DMS53 treated with DMSO at 0.1 percent for 48 hours (cell line): ENCODE measurements at regions not wholly inside any gene's neighbourhood (a gene's known extent, or its start where the extent isn't known, plus 50 kb on each side); places are given as distances from the start of the nearest gene placed in this dataset.
"Not testable (repeated sequence)": the region's sequence is repeated elsewhere in the genome, so short reads cannot be mapped to it uniquely, and the experiment has no call there.

ENCODE experiments used
- DNase-seq: peaks from one replicate; lab custom pipeline; 2025; ENCODE audit not compliant: unreplicated experiment; lab: John Stamatoyannopoulos, UW

DNA sequence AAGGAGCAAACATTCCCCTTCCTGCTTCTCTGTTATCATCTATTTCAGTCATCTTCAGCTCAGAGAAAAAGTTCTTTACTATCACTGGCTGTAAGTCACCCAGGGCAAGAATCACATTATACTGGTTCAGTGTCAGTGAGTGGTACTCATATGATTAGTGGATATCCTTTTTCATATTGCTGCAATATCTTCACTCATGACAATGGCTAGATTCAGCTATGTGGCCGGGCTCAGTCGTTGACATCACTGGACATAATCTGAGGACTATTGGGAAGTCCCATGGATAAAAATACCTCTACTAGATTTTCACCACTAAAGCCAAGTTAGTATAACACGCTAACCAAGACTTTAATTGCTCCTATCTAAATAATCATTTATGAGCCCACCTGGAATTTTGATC, 91.3 kb upstream of the UBE2E2 start:
- no peak for DNase-seq

DNA sequence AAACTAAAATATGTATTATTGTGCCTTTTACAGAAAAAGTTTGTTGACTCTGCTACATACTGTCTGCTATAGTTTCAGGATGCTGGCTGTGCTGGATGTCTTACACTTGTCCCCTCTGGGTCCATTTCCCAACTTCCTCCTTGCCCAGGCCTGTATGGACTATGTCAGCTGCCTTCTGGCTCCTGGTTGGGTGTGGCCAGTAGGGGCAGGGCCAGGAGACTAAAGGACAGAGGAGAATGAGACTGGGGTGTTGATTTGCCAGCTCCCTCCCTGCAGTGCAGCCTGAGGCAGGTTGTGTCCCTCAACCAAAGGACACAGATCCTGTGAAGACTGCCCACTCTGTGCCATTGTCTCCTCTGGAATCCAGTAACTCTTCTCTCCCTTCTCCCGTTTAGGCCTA, 90.6 kb upstream of the UBE2E2 start:
- DNase-seq = no peak

DNA sequence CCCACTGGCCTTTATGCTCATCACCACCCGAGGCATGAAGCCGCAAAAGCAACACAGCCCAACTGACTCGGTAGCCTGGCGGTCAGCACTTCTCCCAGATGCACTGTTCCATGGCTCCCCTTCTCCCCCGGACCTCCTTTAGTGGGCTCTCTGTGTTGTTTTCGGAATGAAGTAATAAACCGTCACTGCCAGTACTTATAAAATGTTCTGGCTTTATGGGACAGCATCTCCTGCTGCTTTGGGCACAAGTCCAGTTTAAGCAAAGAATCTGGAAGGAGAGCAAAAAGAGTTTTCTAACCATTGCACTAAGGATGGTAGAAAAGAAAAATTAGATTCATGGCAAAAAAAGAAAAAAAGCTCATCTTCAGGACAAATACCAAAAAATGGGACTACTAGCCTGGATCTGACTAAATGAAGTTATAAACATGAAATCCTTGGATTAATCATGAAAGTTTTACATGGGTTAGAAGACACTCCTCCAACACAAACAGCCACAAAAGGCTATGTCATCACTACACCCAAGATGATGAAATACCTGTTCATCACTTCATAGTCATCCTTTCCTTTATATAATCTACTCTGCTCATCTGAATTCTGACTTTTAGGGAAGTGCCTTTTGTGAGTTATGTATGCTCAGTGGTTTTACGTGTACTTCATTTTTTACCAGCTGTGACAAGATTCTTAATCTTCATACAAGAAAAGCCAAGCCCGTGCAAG, 89.5 kb upstream of the UBE2E2 start:
- DNase-seq = no peak

DNA sequence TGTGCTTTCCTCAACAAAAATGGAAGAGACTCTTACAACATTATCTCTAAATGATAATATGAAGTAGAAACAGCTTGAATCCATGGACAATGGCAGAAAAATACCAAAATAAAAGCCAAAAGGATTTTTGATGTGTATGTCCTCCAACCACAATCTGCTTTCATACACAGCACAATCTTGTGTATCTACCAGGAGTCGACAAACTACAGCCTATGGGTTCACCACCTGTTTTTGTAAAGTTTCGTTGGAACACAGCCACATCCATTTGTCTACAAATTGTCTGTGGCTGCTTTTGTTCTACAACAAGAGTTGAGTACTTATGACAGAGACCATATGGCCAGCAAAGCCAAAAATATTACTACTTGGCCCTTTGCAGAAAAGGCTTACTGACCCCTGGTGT, 88.7 kb upstream of the UBE2E2 start:
- DNase-seq = no peak

DNA sequence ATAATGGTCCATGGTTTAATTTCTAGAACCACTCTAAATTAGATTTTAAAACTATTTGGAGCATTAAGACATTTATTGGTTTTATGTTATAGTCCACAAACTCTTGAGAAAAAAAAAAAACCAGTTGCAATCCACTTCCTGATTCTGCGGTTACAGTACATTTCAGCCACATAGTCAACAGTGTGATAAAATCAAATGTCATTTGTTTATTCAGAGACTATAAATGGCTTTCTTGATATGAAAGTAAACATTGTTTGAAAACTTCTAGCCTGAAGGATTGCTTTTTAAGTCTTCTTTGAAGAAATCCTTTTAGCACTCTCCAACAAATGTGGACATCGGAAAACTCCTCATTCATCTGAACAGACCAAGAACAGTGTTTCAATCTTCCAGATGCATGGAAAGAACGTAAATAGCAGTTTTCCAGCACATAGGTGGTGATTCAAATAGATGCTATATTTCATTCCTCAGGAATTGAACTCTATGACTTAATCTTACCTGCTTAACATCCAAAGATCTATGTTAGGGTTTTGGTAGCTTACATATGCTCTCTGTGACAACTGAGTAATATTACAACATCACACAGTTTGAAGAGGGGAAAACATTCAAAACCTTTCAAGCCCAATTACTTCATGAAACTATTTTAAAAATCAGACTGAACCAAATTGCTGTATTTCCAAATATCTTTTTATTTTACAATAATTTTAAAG, 87.8 kb upstream of the UBE2E2 start:
- DNase-seq = no peak

DNA sequence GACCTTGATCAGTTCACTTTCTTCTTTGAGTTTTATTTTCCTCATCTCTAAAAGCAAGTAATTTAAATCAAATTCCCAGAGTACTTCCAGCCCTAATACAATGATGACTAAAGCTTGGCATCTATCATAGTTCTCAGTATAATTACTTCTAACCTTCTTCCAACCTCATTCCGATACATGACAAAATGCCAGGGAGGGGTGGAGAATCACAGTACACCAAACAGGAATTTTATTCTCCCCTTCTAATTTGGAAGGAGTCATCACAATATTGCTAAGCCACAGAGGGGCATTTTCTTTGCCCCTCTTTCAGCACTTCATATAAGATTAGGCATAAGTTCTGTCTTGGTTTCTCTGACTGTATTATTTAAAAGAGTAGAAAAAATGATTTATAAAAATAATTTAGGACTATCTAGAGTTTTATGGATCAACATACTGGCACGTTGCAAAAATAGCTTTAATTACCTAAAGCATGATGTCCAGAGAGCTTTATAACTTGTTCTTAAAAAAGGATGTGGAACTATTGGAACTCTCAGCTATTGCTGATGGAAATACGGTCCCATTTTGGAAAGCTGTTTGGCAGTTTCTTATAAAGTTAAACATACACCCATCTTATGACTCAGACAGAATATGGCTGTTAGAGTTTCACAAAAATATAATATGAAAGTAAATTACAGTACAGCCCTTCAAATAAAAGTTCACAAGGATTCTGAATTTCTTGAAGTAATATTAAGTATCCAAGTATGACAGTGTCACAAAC, 86.9 kb upstream of the UBE2E2 start:
- DNase-seq = no peak

DNA sequence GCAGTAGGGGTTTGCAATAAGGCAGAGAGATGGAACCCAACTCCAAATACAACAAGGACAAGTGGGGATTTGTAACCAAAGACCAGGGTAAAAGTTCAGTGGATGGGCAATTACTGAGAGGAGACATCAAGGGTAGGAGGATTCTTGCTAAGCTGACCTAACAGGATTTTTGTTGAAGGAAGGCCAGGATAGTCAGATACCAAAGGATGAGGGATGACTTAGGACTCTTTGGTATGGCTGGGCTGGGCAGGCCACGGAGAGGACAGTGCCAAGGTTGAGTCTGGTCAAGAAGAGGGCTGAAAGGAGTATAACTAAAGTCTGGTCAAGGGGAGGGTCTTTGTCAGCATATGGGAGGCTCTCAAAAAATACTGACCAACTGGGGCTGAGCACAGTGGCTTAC, 85.3 kb upstream of the UBE2E2 start:
- no peak for DNase-seq

DNA sequence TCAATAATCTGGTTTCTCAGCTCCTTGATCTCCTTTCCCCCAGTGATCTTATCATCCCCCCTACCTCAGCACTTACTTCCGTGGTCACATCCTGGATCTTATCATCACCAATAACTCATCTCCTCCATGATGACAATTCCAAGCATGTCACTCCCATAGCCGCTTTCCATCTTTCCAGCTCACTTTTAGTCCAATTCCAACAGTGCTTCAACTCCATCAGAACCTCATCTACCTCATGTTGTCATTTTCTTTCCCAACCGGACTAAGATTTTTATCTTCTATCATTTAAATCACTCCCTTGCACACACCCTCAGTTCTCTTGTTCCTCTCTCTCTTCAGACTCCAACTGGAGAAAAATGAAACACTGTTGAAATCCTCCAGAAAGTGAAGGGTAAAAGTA, 75.9 kb upstream of the UBE2E2 start:
- DNase-seq = no peak

DNA sequence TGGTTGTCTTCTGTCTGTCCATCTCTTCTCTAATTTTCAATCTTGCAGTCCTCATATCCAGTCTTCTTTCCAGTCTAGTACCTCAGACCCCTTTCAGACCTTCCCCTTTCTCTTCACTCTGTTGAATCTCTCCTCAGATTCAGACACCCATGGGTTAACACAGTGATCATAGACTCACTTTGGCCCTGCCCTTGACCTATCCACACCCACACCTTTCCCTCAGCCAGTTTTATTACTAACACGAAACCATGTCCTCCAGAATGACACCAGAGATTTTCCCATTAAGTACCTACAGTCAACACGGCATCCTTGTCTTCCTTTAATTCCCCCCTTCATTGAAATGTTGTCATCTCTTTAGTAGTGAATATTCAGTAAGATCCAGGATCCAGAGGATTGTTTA, 74.5 kb upstream of the UBE2E2 start:
- DNase-seq = no peak

DNA sequence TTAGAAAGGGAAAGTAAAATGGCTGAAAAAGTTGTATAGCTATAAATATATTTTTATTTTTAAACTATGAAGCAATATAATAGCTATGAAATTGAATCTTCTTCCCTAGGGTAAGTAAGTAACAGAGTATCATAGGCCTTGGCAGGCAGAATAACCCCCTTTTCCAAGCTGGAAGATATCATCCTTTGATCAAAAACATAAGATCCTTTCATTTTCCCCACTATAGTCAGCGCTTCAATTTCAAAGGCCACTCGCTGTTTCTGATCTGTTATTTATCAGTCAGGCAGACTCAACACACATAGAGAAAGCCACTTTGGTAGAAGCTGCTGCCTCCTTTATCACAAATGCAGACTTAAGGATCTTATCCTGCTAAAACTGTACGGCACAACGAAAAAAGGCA, 74.0 kb upstream of the UBE2E2 start:
- DNase-seq = no peak

DNA sequence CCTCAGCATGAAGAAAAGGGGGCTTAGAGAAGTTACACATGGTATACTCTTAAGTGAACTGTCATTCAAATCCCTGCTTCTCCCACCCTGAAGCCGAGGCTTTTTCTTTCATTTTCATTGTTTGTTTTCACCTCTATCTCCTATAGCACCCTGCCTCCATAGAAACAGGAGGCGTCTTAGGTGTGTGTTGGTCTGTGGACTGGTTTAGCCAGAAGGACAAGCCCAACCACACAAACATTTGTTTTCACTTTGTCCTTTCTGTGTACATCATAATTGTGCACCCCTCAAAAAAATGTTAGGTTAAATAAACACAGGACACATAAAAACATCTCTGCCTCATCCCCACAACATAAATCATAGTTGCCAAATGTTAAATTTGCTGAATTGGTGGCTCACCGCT, 73.3 kb upstream of the UBE2E2 start:
- DNase-seq = peak; percentile 31

DNA sequence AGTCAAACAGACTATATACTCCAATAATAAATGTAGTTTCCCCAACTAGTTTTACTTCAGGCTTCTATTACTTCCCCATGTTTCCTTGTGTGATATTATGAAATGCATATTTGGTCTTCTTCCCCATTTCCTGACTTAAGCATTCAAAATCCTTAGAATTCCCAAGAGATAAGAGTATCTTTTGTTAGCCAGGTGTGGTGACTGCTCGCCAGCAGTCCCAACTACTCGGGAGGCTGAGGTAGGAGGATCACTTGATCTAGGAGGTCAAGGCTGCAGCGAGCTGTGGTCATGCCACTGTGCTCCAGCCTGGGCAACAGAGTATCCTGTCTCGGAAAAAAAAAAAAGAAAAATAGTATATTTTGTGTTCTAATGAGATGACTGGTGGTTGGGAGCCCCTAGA, 72.7 kb upstream of the UBE2E2 start:
- no peak for DNase-seq

DNA sequence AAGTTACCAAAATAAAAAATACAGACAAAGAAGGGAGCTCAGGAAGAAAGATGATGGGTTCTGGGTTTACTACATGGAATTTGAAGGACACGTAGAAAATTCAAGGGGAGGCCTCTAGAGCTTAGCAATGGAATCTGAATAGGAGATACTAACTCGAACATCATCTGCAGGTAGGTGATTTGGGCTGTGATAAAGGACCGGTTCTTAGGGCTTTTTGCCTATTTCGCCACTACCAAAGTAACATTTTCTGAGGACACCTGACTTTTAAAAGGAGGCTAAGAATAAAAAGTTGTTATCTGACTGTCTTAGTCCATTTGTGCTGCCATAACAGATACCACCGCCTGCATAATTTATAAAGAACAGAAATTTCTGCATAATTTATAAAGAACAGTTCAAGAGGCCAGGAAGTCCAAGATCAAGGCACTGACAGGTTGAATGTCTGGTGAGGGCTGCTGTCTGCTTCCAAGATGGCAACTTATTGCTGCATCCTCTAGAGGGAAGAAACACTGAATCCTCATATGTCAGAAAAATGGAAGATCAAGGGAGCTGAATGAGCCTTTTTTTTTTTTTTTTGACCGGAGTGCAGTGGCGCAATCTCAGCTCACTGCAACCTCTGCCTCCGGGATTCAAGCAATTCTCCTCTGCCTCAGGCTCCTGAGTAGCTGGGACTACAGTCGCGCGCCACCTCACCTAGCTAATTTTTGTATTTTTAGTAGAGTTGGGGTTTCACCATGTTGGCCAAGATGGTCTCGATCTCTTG, 67.9 kb upstream of the UBE2E2 start:
- no peak for DNase-seq

DNA sequence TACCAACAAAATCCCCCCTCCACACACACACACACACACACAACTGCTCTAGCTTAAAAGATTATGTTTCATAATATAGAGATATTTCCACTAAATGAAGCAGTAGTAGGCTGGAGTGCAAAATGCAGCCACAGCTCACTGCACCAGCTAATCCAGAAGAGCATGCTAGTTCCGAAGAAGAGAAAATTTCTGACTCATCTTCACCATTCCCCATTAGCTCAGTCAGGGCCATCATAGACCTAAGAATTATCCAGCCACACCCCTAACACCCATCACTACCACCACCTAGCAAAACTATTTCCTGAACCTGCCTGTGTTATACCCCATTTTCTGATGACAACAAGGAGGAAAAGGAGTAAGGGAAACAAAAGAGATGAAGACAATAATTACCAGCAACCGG, 67.1 kb upstream of the UBE2E2 start:
- no peak for DNase-seq

DNA sequence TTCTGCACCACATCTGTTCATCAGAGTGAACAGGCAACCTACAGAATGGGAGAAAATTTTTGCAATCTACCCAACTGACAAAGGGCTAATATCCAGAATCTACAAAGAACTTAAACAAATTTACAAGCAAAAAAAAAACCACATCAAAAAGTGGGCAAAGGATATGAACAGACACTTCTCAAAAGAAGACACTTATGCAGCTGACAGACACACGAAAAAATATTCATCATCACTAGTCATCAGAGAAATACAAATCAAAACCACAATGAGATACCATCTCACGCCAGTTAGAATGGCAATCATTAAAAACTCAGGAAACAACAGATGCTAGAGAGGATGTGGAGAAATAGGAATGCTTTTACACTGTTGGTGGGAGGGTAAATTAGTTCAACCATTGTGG, 59.1 kb upstream of the UBE2E2 start:
- not testable (repeated sequence) for DNase-seq

DNA sequence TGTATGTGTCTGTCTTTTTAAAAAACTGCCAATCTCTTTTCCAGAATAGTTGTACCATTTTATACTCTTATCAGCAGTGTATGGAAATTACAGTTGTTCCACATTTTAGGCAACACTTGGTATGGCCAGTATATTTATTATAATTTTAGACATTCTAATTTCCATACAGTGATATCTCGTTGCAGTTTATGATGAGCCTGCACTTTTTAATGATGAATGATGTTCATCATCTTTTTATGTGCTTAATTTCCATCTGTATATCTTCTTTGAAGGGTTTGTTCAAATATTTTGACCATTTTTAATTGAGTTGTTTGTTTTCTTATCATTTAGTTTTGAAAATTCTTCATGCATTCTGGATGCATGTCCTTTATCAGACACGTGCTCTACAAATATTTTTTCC, 57.0 kb upstream of the UBE2E2 start:
- DNase-seq = no peak

DNA sequence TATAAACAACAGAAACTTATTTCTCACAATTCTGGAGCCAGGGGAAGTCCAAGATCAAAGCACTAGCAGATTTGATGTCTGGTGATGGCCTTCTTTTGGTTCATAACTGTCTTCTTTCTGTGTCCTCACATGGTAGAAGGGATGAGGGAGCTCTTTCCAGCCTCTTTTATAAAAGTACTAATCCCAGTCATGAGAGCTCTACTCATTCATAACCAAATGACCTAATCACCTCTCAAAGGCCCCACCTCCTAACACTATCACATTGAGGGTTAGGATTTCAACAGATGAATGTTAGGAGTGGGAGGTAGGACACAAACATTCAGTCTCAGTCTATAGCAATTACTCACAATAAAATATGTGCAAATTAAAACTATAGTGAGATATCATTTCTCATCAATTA, 50.1 kb upstream of the UBE2E2 start:
- DNase-seq = no peak
